ENCODE measurements at regions not wholly inside any gene's neighbourhood (a gene's known extent, or its start where the extent isn't known, plus 50 kb on each side); places are given as distances from the start of the nearest gene placed in this dataset.

- TF ChIP-seq CTCF (conservative IDR thresholded peaks at IDR 0.05; ENCODE audit: low read length) (no peak), EZH2phosphoT487 (IDR thresholded peaks at IDR 0.05; ENCODE audit: borderline replicate concordance, low read depth, low read length) (no peak)
Observed at GRCh38 chr7:80313067-80313626, 178.5 kb downstream of the GNAI1 start.

All from OCI-LY7 (cell line).